CD1c-positive myeloid dendritic cell (primary cell): ENCODE measurements at regions not wholly inside any gene's neighbourhood (a gene's known extent, or its start where the extent isn't known, plus 50 kb on each side); places are given as distances from the start of the nearest gene placed in this dataset.
"Not testable (repeated sequence)": the region's sequence is repeated elsewhere in the genome, so short reads cannot be mapped to it uniquely, and the experiment has no call there.

Experiments used
- DNase-seq: peaks from one replicate; pipeline ENCODE4 v3.0.0-alpha.2; 2016; ENCODE audit errors: extremely low spot score

GRCh38 chrX:98065151-98065550, 1181.4 kb downstream of the RPA4 start:
- no peak for DNase-seq

- no peak for DNase-seq
Measured at GRCh38 chrX:98067611-98068010, 1183.9 kb downstream of the RPA4 start.

GRCh38 chrX:98068024-98068580, 1184.4 kb downstream of the RPA4 start:
- DNase-seq: no peak

GRCh38 chrX:98071331-98071730, 1187.6 kb downstream of the RPA4 start:
- no peak for DNase-seq

- no peak for DNase-seq
Measured at GRCh38 chrX:98077440-98077839, 1193.7 kb downstream of the RPA4 start.

- DNase-seq: no peak
Measured at GRCh38 chrX:98111684-98112083, 1228.0 kb downstream of the RPA4 start.

GRCh38 chrX:98114021-98114420, 1230.3 kb downstream of the RPA4 start:
- DNase-seq: no peak

GRCh38 chrX:98141466-98141865, 1257.8 kb downstream of the RPA4 start:
- no peak for DNase-seq

GRCh38 chrX:98191003-98191402, 1307.3 kb downstream of the RPA4 start:
- DNase-seq: no peak

GRCh38 chrX:98194036-98194435, 1310.3 kb downstream of the RPA4 start:
- no peak for DNase-seq

- no peak for DNase-seq
Measured at GRCh38 chrX:98203800-98204199, 1320.1 kb downstream of the RPA4 start.

GRCh38 chrX:98207947-98208346, 1324.2 kb downstream of the RPA4 start:
- DNase-seq: no peak

GRCh38 chrX:98231003-98231402, 1347.3 kb downstream of the RPA4 start:
- no peak for DNase-seq

- not testable (repeated sequence) for DNase-seq
Measured at GRCh38 chrX:98240061-98240460, 1356.4 kb downstream of the RPA4 start.

GRCh38 chrX:98263135-98263534, 1379.4 kb downstream of the RPA4 start:
- DNase-seq: no peak

GRCh38 chrX:98289726-98290125, 1406.0 kb downstream of the RPA4 start:
- no peak for DNase-seq

GRCh38 chrX:98294310-98294709, 1410.6 kb downstream of the RPA4 start:
- DNase-seq: no peak

- no peak for DNase-seq
Measured at GRCh38 chrX:98296129-98296528, 1412.4 kb downstream of the RPA4 start.

GRCh38 chrX:98299785-98300184, 1416.1 kb downstream of the RPA4 start:
- no peak for DNase-seq

- not testable (repeated sequence) for DNase-seq
Measured at GRCh38 chrX:98300536-98300935, 1416.8 kb downstream of the RPA4 start.

GRCh38 chrX:98331407-98331806, 1447.7 kb downstream of the RPA4 start:
- DNase-seq: no peak

GRCh38 chrX:98338544-98338943, 1454.8 kb downstream of the RPA4 start:
- no peak for DNase-seq

- DNase-seq: no peak
Measured at GRCh38 chrX:98350940-98351339, 1467.2 kb downstream of the RPA4 start.

- DNase-seq: no peak
Measured at GRCh38 chrX:98357146-98357545, 1473.4 kb downstream of the RPA4 start.
